ENCODE measurements at regions not wholly inside any gene's neighbourhood (a gene's known extent, or its start where the extent isn't known, plus 50 kb on each side); places are given as distances from the start of the nearest gene placed in this dataset.

GRCh38 chr6:19603721-19604120 lies 233.4 kb upstream of the ID4 start:
- Histone ChIP-seq H4K20me1 (ENCODE audit: insufficient read depth) (no peaks in the 10 kb centered on the region), H3F3A (replicated peaks; ENCODE audit: insufficient read depth) (no peaks in the 10 kb centered on the region), H3K27me3 (ENCODE audit: insufficient read depth) (no peaks in the 10 kb centered on the region; the same call in 1 of the 2 replicates), H3K4me1 (ENCODE audit: control insufficient read depth in 1 of 2, insufficient read depth in 2 of 2, low read depth in 1 of 2, low read length in 1 of 2) (no peaks in the 10 kb centered on the region), H3K4me2 (no peak overlapping the region), H3K36me3 (replicated peaks in 1 of 2; ENCODE audit: control insufficient read depth in 1 of 2, insufficient read depth in 2 of 2, low read length in 1 of 2) (no peaks in the 10 kb centered on the region), H3K4me3 (ENCODE audit: low read depth in 2 of 2, low read length in 1 of 2) (no peak overlapping the region), H2AFZ (ENCODE audit: low read depth) (no peak overlapping the region), H3K9me3 (no peaks in the 10 kb centered on the region), H3K27ac (ENCODE audit: low read depth in 2 of 2, low read length in 1 of 2) (no peak overlapping the region), H3K79me2 (ENCODE audit: insufficient read depth) (no peaks in the 10 kb centered on the region), H3K9ac (no peak overlapping the region), H3K9me2 (no peaks in the 10 kb centered on the region)
- POLR2A ChIA-PET, result no interaction called here
- TF ChIP-seq SMC3 (IDR thresholded peaks at IDR 0.05; ENCODE audit: low read depth, low read length) (no peak), GABPA (IDR thresholded peaks at IDR 0.05; ENCODE audit: low read depth) (no peak), IRF3 (IDR thresholded peaks at IDR 0.05; ENCODE audit: low read depth, low read length) (no peak), POLR2AphosphoS5 (IDR thresholded peaks at IDR 0.05; ENCODE audit: low read depth, low read length) (no peak), TCF12 (IDR thresholded peaks at IDR 0.05) (no peak), RFX5 (IDR thresholded peaks at IDR 0.05; ENCODE audit: low read length) (no peak), MAX (IDR thresholded peaks at IDR 0.05; ENCODE audit: low read depth) (no peak), TEAD4 (IDR thresholded peaks at IDR 0.05; ENCODE audit: borderline replicate concordance, insufficient read depth) (no peak), MXI1 (IDR thresholded peaks at IDR 0.05; ENCODE audit: low read depth, low read length) (no peak), JUND (IDR thresholded peaks at IDR 0.05) (no peak), TAF1 (IDR thresholded peaks at IDR 0.05; ENCODE audit: borderline replicate concordance, low read depth, low read length) (no peak), NFIC (IDR thresholded peaks at IDR 0.05; ENCODE audit: borderline replicate concordance) (no peak), CTCF (IDR thresholded peaks at IDR 0.05) (no peak), RCOR1 (IDR thresholded peaks at IDR 0.05; ENCODE audit: low read length) (no peak), YY1 (IDR thresholded peaks at IDR 0.05; ENCODE audit: low read depth) (no peak), CHD2 (IDR thresholded peaks at IDR 0.05; ENCODE audit: low read length, partially characterized antibody) (no peak)
- TF ChIP-seq, protein P1, sequence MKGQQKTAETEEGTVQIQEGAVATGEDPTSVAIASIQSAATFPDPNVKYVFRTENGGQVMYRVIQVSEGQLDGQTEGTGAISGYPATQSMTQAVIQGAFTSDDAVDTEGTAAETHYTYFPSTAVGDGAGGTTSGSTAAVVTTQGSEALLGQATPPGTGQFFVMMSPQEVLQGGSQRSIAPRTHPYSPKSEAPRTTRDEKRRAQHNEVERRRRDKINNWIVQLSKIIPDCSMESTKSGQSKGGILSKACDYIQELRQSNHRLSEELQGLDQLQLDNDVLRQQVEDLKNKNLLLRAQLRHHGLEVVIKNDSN (IDR thresholded peaks at IDR 0.05; ENCODE audit: borderline replicate concordance, low read depth), result no peak
- TF ChIP-seq, protein P2, sequence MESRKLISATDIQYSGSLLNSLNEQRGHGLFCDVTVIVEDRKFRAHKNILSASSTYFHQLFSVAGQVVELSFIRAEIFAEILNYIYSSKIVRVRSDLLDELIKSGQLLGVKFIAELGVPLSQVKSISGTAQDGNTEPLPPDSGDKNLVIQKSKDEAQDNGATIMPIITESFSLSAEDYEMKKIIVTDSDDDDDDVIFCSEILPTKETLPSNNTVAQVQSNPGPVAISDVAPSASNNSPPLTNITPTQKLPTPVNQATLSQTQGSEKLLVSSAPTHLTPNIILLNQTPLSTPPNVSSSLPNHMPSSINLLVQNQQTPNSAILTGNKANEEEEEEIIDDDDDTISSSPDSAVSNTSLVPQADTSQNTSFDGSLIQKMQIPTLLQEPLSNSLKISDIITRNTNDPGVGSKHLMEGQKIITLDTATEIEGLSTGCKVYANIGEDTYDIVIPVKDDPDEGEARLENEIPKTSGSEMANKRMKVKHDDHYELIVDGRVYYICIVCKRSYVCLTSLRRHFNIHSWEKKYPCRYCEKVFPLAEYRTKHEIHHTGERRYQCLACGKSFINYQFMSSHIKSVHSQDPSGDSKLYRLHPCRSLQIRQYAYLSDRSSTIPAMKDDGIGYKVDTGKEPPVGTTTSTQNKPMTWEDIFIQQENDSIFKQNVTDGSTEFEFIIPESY (IDR thresholded peaks at IDR 0.05; ENCODE audit: borderline replicate concordance, low read depth), result no peak
- 0% methylated on average over 1 of the region's 1 CpG for WGBS (ENCODE audit: low lambda C conversion rate)
- no peak for DNase-seq
- CTCF ChIA-PET, result interaction anchor here (1.2 kb wide), 1 partner anchor 646 kb away, joined by 3 read pairs; no protein-coding TSS in a partner anchor
